WTC11 (cell line): ENCODE measurements at regions not wholly inside any gene's neighbourhood (a gene's known extent, or its start where the extent isn't known, plus 50 kb on each side); places are given as distances from the start of the nearest gene placed in this dataset.

ENCODE experiments used
- ATAC-seq: fragments of 200-7000 bp; cut with Tn5 transposase; 2 replicates; pipeline ENCODE4 v1.10.0; 2021; ENCODE audit warnings: mild to moderate bottlenecking, moderate library complexity
- CTCF ChIA-PET: fragments of 300-600 bp; sonication (Branson Sonifier 250); formaldehyde crosslinking; loops from one replicate; lab custom pipeline; 2021; ENCODE audit warnings: antibody characterized with exemption; lab: Charles Lee
- POLR2A ChIA-PET: fragments of 350-600 bp; sonication (Branson Sonifier 250); formaldehyde crosslinking; loops from one replicate; lab custom pipeline; 2021; ENCODE audit warnings: antibody characterized with exemption; lab: Charles Lee
- DNase-seq: peaks from one replicate; pipeline ENCODE4 v3.0.0; 2021; ENCODE audit warnings: low spot score
- H3K27ac Mint-ChIP-seq: 2 replicates; pipeline ENCODE4 v1.8.0; 2021; ENCODE audit warnings: mixed read lengths
- H3K27me3 Mint-ChIP-seq: 2 replicates; pipeline ENCODE4 v1.8.0; 2021; ENCODE audit warnings: low read depth, mild to moderate bottlenecking, moderate library complexity, mixed read lengths
- H3K36me3 Mint-ChIP-seq: 2 replicates; pipeline ENCODE4 v1.8.0; 2021; ENCODE audit warnings: mixed read lengths
- H3K4me1 Mint-ChIP-seq: 2 replicates; pipeline ENCODE4 v1.8.0; 2022; ENCODE audit warnings: mixed read lengths
- H3K4me3 Mint-ChIP-seq: 2 replicates; pipeline ENCODE4 v1.8.0; 2021; ENCODE audit warnings: mild to moderate bottlenecking, moderate library complexity, mixed read lengths
- H3K9me3 Mint-ChIP-seq: 2 replicates; pipeline ENCODE4 v1.8.0; 2021; ENCODE audit warnings: mixed read lengths
- ATF3 ChIP-seq: sonication (generic); formaldehyde crosslinking; conservative IDR thresholded peaks from 2 replicates; pipeline ENCODE4 v1.8.1; 2022; ENCODE audit warnings: mild to moderate bottlenecking, missing genetic modification reagents
- CREB1 ChIP-seq: sonication (generic); formaldehyde crosslinking; IDR thresholded peaks from 2 replicates; pipeline ENCODE4 v1.8.0; 2023; ENCODE audit warnings: mild to moderate bottlenecking, missing genetic modification reagents
- E2F5 ChIP-seq: sonication (generic); formaldehyde crosslinking; IDR thresholded peaks from 2 replicates; pipeline ENCODE4 v1.8.1; 2022; ENCODE audit warnings: mild to moderate bottlenecking, moderate library complexity, missing genetic modification reagents
- FOXJ3 ChIP-seq: sonication (generic); formaldehyde crosslinking; IDR thresholded peaks from 2 replicates; pipeline ENCODE4 v1.9.0; 2021; ENCODE audit warnings: missing genetic modification reagents, mild to moderate bottlenecking, borderline replicate concordance
- JAZF1 ChIP-seq: fragments of 250-450 bp; sonication (Bioruptor Pico); IDR thresholded peaks from 2 replicates; pipeline ENCODE4 v1.9.0; 2021; ENCODE audit warnings: moderate library complexity, mild to moderate bottlenecking, inconsistent platforms
- JUN ChIP-seq: sonication (generic); formaldehyde crosslinking; IDR thresholded peaks from 2 replicates; pipeline ENCODE4 v1.8.0; 2023; ENCODE audit warnings: mild to moderate bottlenecking, missing genetic modification reagents
- KAT7 ChIP-seq: sonication (generic); formaldehyde crosslinking; IDR thresholded peaks from 2 replicates; pipeline ENCODE4 v1.8.1; 2023; ENCODE audit warnings: missing genetic modification reagents, mild to moderate bottlenecking, borderline replicate concordance
- MYBL2 ChIP-seq: sonication (generic); formaldehyde crosslinking; IDR thresholded peaks from 2 replicates; pipeline ENCODE4 v1.8.1; 2023; ENCODE audit warnings: mild to moderate bottlenecking, moderate library complexity, missing genetic modification reagents
- NFE2L1 ChIP-seq: sonication (generic); formaldehyde crosslinking; IDR thresholded peaks from 2 replicates; pipeline ENCODE4 v1.8.1; 2023; ENCODE audit warnings: missing genetic modification reagents
- NR1H2 ChIP-seq: sonication (generic); formaldehyde crosslinking; IDR thresholded peaks from 2 replicates; pipeline ENCODE4 v1.9.0; 2021; ENCODE audit warnings: mild to moderate bottlenecking, moderate library complexity, missing genetic modification reagents
- NR3C1 ChIP-seq: sonication (generic); formaldehyde crosslinking; conservative IDR thresholded peaks from 2 replicates; pipeline ENCODE4 v1.8.1; 2023; ENCODE audit warnings: low read depth, mild to moderate bottlenecking, missing genetic modification reagents
- RORB ChIP-seq: fragments of 250-450 bp; sonication (Bioruptor Pico); IDR thresholded peaks from 2 replicates; pipeline ENCODE4 v1.9.0; 2021; ENCODE audit warnings: mild to moderate bottlenecking
- SOX15 ChIP-seq: fragments of 250-450 bp; sonication (Bioruptor Pico); IDR thresholded peaks from 2 replicates; pipeline ENCODE4 v1.9.0; 2021; ENCODE audit warnings: mild to moderate bottlenecking
- SP1 ChIP-seq: sonication (generic); formaldehyde crosslinking; conservative IDR thresholded peaks from 2 replicates; pipeline ENCODE4 v1.8.1; 2022; ENCODE audit warnings: missing genetic modification reagents
- TEAD1 ChIP-seq: sonication (generic); formaldehyde crosslinking; IDR thresholded peaks from 2 replicates; pipeline ENCODE4 v1.8.0; 2022; ENCODE audit warnings: mild to moderate bottlenecking, missing genetic modification reagents
- ZNF317 ChIP-seq: sonication (generic); formaldehyde crosslinking; IDR thresholded peaks from 2 replicates; pipeline ENCODE4 v1.8.1; 2023; ENCODE audit warnings: low read depth, mild to moderate bottlenecking, moderate library complexity, missing genetic modification reagents, borderline replicate concordance
- ZNF425 ChIP-seq: fragments of 250-450 bp; sonication (Bioruptor Pico); conservative IDR thresholded peaks from 2 replicates; pipeline ENCODE4 v1.9.0; 2021; ENCODE audit warnings: mild to moderate bottlenecking
- ZNF532 ChIP-seq: fragments of 250-450 bp; sonication (Bioruptor Pico); IDR thresholded peaks from 2 replicates; pipeline ENCODE4 v1.9.0; 2021; ENCODE audit warnings: mild to moderate bottlenecking, borderline replicate concordance

- no peak overlapping the region for H3K4me3 Mint-ChIP-seq
- H3K4me1 Mint-ChIP-seq = peaks cover 64% of the 10 kb centered on the region
- no peaks in the 10 kb centered on the region for H3K36me3 Mint-ChIP-seq
- H3K27ac Mint-ChIP-seq = no peak overlapping the region
- ATAC-seq (no peak), DNase-seq (no peak)
- ChIA-PET CTCF (no interaction called here), POLR2A (no interaction called here)
- H3K27me3 Mint-ChIP-seq = no peaks in the 10 kb centered on the region
- H3K9me3 Mint-ChIP-seq = peaks cover 10% of the 10 kb centered on the region; the same call in 1 of the 2 replicates
- TF ChIP-seq E2F5 (no peak), SOX15 (CRISPR knock-in tag) (no peak), NFE2L1 (no peak), JAZF1 (CRISPR knock-in tag) (no peak), ZNF317 (CRISPR knock-in tag) (no peak), CREB1 (CRISPR knock-in tag) (no peak), ZNF532 (CRISPR knock-in tag) (no peak), JUN (CRISPR knock-in tag) (no peak), ATF3 (CRISPR knock-in tag) (no peak), ZNF425 (CRISPR knock-in tag) (no peak), RORB (no peak), MYBL2 (CRISPR knock-in tag) (no peak), KAT7 (no peak), FOXJ3 (no peak), TEAD1 (no peak), SP1 (CRISPR knock-in tag) (no peak)
Observed at GRCh38 chr3:25151281-25151902, 276.7 kb upstream of the RARB start.

GRCh38 chr3:25151903-25152295, 276.2 kb upstream of the RARB start:
- TF ChIP-seq NR3C1 (CRISPR knock-in tag) (no peak), ZNF532 (CRISPR knock-in tag) (no peak), NR1H2 (CRISPR knock-in tag) (no peak), ATF3 (CRISPR knock-in tag) (no peak), FOXJ3 (no peak)
- DNase-seq (no peak), ATAC-seq (no peak)
- Mint-ChIP-seq H3K27ac (no peak overlapping the region), H3K4me3 (no peak overlapping the region), H3K4me1 (peaks cover 70% of the 10 kb centered on the region), H3K9me3 (peaks cover 10% of the 10 kb centered on the region; the same call in 1 of the 2 replicates), H3K27me3 (no peaks in the 10 kb centered on the region), H3K36me3 (no peaks in the 10 kb centered on the region)
- ChIA-PET CTCF (no interaction called here), POLR2A (no interaction called here)
